Breast epithelium (tissue), 4 donors: ENCODE measurements at regions not wholly inside any gene's neighbourhood (a gene's known extent, or its start where the extent isn't known, plus 50 kb on each side); places are given as distances from the start of the nearest gene placed in this dataset.

Experiments used
- DNase-seq, 2 donors: peaks; one replicate each; pipeline ENCODE4 v3.0.0-alpha.2; 2019; ENCODE audit warnings: low spot score in 2 of 2
- H3K27ac ChIP-seq, 2 donors: fragments of 200-600 bp; sonication (generic) in 1 of 2; one replicate each; pipeline ENCODE4 v1.5.1; 2016 to 2019; ENCODE audit warnings: mild to moderate bottlenecking in 1 of 2
- H3K27me3 ChIP-seq, 2 donors: fragments of 200-600 bp; sonication (generic) in 1 of 2; one replicate each; pipeline versions ENCODE4 v1.5.1 to v1.6.0; 2017 to 2019; ENCODE audit warnings: control low read depth in 1 of 2, mild to moderate bottlenecking in 1 of 2
- H3K36me3 ChIP-seq: fragments of 200-600 bp; one replicate; pipeline ENCODE4 v1.5.1; 2019
- H3K4me1 ChIP-seq, 2 donors: fragments of 200-600 bp; sonication (generic); one replicate each; pipeline ENCODE4 v1.5.1; 2016 to 2019; ENCODE audit warnings: control low read depth in 1 of 2
- H3K4me3 ChIP-seq, 3 donors: fragments of 200-600 bp; sonication (generic); 1 replicate in 2 of 3; 2 replicates in 1 of 3; pipeline ENCODE4 v1.5.1; 2016 to 2019; ENCODE audit warnings: mild to moderate bottlenecking in 3 of 3, moderate library complexity in 2 of 3
- H3K9me3 ChIP-seq, 2 donors: fragments of 200-600 bp; sonication (generic) in 1 of 2; one replicate each; pipeline ENCODE4 v1.5.1; 2016 to 2019; ENCODE audit warnings: control low read depth in 1 of 2
- POLR2A ChIP-seq: fragments of 450-650 bp; IDR thresholded peaks from one replicate; pipeline ENCODE4 v1.6.1; 2016; ENCODE audit warnings: antibody characterized with exemption, mild to moderate bottlenecking, moderate library complexity
- POLR2AphosphoS5 ChIP-seq, 3 donors: sonication (generic); formaldehyde crosslinking; IDR thresholded peaks; one replicate each; pipeline ENCODE4 v1.6.1; 2017; ENCODE audit warnings: antibody characterized with exemption in 3 of 3
- intact Hi-C: fragments of 100-400 bp; cut with DNase I; formaldehyde crosslinking; loops from one replicate; pipeline ENCODE4 v1.15.1; 2023; ENCODE audit warnings: low total_unique reads
- TF ChIP-seq, protein P1 (sequence below), 3 donors: fragments of 450-650 bp; IDR thresholded peaks; one replicate each; pipeline ENCODE4 v1.5.1; 2016 to 2017; ENCODE audit warnings: antibody characterized with exemption in 3 of 3, mild to moderate bottlenecking in 3 of 3, moderate library complexity in 3 of 3

DNA sequence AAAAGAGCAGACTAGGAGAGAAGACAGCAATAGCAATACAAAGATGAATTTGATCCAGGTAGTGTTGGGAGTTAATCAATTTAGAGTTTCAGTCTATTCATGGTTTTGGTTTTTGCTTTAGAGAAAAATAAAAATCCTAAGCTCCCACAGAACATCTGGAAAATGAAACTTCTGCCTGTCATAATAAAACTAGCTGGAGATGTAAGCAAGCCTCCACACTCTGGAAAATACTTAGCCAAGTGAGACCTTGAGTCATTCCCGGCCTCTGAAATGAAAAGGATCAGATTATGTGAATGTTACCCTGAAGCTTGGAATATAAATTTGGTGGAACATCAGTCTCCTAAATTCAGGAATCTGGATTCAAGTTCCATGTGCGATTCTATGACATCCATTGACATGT, 485.6 kb upstream of the SPRED2 start:
- H3K27me3 ChIP-seq = no peaks in the 10 kb centered on the region
- H3K9me3 ChIP-seq = no peaks in the 10 kb centered on the region
- DNase-seq = no peak
- H3K4me3 ChIP-seq = no peak overlapping the region
- H3K27ac ChIP-seq = no peak overlapping the region
- intact Hi-C loops = no loop called here
- no peaks in the 10 kb centered on the region for H3K36me3 ChIP-seq
- TF ChIP-seq POLR2AphosphoS5 (IDR thresholded peaks at IDR 0.05) (no peak), POLR2A (no peak)
- TF ChIP-seq, protein P1, sequence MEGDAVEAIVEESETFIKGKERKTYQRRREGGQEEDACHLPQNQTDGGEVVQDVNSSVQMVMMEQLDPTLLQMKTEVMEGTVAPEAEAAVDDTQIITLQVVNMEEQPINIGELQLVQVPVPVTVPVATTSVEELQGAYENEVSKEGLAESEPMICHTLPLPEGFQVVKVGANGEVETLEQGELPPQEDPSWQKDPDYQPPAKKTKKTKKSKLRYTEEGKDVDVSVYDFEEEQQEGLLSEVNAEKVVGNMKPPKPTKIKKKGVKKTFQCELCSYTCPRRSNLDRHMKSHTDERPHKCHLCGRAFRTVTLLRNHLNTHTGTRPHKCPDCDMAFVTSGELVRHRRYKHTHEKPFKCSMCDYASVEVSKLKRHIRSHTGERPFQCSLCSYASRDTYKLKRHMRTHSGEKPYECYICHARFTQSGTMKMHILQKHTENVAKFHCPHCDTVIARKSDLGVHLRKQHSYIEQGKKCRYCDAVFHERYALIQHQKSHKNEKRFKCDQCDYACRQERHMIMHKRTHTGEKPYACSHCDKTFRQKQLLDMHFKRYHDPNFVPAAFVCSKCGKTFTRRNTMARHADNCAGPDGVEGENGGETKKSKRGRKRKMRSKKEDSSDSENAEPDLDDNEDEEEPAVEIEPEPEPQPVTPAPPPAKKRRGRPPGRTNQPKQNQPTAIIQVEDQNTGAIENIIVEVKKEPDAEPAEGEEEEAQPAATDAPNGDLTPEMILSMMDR (IDR thresholded peaks at IDR 0.05) = no peak
- no peaks in the 10 kb centered on the region for H3K4me1 ChIP-seq

DNA sequence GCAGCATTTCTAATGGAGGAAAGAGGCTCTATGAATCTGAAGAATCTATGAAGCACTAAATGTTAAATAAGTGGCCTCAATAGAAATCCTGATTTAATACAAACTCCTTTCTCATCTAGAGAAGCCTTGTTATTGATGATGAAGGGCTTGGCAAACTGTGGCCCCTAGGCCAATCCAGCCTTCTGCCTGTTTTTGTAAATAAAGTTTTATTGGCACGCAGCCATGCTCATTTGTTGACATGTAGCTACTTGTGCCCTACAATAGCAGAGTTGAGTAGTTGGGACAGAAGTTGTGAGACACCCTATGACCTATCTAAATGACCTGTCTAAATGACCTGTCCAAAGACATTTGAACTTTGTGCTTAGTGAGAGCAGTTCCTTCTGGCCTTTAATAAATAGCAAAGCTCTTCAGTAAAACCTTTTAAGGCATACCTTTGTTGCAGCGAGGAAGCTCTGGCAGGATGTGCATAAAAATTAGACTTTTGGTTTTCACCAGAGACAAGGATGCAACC, 484.4 kb upstream of the SPRED2 start:
- no peak for DNase-seq
- TF ChIP-seq POLR2A = no peak
- TF ChIP-seq, protein P1 (IDR thresholded peaks at IDR 0.05) = no peak
- TF ChIP-seq POLR2AphosphoS5 (IDR thresholded peaks at IDR 0.05) = no peak
- H3K4me3 ChIP-seq = no peak overlapping the region
- no peaks in the 10 kb centered on the region for H3K9me3 ChIP-seq
- intact Hi-C loops = no loop called here
- H3K27me3 ChIP-seq = no peaks in the 10 kb centered on the region
- H3K27ac ChIP-seq = no peak overlapping the region
- H3K36me3 ChIP-seq = no peaks in the 10 kb centered on the region
- no peaks in the 10 kb centered on the region for H3K4me1 ChIP-seq

GRCh38 chr2:65916177-65916576, 483.8 kb upstream of the SPRED2 start:
- no peaks in the 10 kb centered on the region for H3K36me3 ChIP-seq
- TF ChIP-seq, protein P1 (IDR thresholded peaks at IDR 0.05) = no peak
- TF ChIP-seq POLR2AphosphoS5 (IDR thresholded peaks at IDR 0.05) (no peak), POLR2A (no peak)
- H3K9me3 ChIP-seq = no peaks in the 10 kb centered on the region

DNA sequence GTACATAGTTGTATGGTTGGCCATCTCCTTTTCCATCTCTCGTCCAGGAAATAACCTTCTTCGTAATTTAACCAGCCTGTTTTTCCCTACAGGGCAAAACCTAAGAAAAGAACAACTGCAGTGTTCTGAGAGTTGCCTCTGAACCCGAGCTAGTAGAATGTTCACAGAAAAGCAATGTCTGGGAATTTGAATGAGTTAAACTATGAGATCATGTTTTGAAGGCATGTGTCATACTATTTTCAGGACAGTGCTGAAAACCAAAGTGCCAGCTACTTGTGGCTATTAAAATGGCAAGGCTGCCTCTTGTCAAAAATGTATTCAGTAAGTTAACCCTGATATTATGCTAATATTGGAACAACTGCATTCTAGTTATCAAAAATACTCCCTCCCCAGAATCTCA, 482.9 kb upstream of the SPRED2 start:
- intact Hi-C loops = no loop called here
- H3K36me3 ChIP-seq = no peaks in the 10 kb centered on the region
- H3K4me3 ChIP-seq = no peak overlapping the region
- H3K9me3 ChIP-seq = no peaks in the 10 kb centered on the region
- no peak overlapping the region for H3K27ac ChIP-seq
- TF ChIP-seq, protein P1 (IDR thresholded peaks at IDR 0.05) = no peak
- TF ChIP-seq POLR2A (no peak), POLR2AphosphoS5 (IDR thresholded peaks at IDR 0.05) (no peak)
- no peaks in the 10 kb centered on the region for H3K27me3 ChIP-seq
- DNase-seq = no peak
- H3K4me1 ChIP-seq = no peaks in the 10 kb centered on the region

More at GRCh38 chr2:65916177-65916576, 483.8 kb upstream of the SPRED2 start:
- no peak for DNase-seq
- H3K4me3 ChIP-seq = no peak overlapping the region
- H3K27ac ChIP-seq = no peak overlapping the region
- intact Hi-C loops = no loop called here
- H3K4me1 ChIP-seq = no peaks in the 10 kb centered on the region
- H3K27me3 ChIP-seq = no peaks in the 10 kb centered on the region

DNA sequence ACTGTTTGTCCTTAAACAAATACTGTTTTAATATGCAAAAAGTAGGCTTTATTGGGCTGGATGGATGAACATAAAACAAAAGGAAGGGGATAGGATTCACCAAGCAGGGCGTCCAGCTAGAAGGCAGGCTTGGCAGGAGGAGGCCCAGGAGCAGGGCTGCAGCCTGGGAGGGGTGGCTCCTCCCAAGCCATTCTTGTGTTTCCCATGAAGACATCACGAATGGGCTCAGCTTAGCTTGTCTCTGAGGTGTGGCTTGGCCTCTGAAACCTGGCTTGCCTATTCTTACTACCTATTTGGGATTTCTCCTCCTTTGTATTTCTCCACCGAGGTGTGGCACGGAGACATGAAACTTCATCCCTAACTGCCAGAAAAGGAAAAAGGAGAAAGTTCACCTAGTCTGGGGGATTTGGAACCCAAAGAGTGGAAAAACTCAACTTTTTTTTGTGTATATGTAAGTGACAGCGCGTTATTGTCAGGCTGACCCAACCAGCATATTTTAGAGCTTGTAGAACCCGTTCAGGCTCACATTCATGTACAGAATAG, 481.9 kb upstream of the SPRED2 start:
- TF ChIP-seq, protein P1 (IDR thresholded peaks at IDR 0.05) = no peak
- Histone ChIP-seq H3K27me3 (no peaks in the 10 kb centered on the region), H3K36me3 (no peaks in the 10 kb centered on the region), H3K27ac (no peak overlapping the region), H3K4me3 (no peak overlapping the region), H3K4me1 (no peaks in the 10 kb centered on the region), H3K9me3 (no peaks in the 10 kb centered on the region)
- DNase-seq = no peak
- intact Hi-C loops = no loop called here
